Activated B cell treated with CpG ODN at 0.5 μM for 24 hours (primary cell): ENCODE measurements at regions not wholly inside any gene's neighbourhood (a gene's known extent, or its start where the extent isn't known, plus 50 kb on each side); places are given as distances from the start of the nearest gene placed in this dataset.

ENCODE experiments used
- ATAC-seq: fragments of 200-7000 bp; cut with Tn5 transposase; one replicate; pipeline ENCODE4 v1.10.0; 2021; ENCODE audit warnings: low read depth, mild to moderate bottlenecking, moderate library complexity
- CTCF ChIA-PET: fragments of 350-600 bp; sonication (Branson Sonifier 250); formaldehyde crosslinking; loops from one replicate; lab custom pipeline; 2021; ENCODE audit warnings: antibody characterized with exemption; lab: Charles Lee
- POLR2A ChIA-PET: fragments of 350-600 bp; sonication (Branson Sonifier 250); formaldehyde crosslinking; loops from one replicate; lab custom pipeline; 2021; ENCODE audit warnings: antibody characterized with exemption; lab: Charles Lee
- DNase-seq: peaks from one replicate; pipeline ENCODE4 v3.0.0; 2022
- H3K27ac Mint-ChIP-seq: one replicate; pipeline ENCODE4 v1.8.0; 2020; ENCODE audit warnings: mixed read lengths
- H3K27me3 Mint-ChIP-seq: one replicate; pipeline ENCODE4 v1.8.0; 2021; ENCODE audit warnings: mixed read lengths
- H3K36me3 Mint-ChIP-seq: one replicate; pipeline ENCODE4 v1.8.0; 2021; ENCODE audit warnings: low read depth, mixed read lengths
- H3K4me1 Mint-ChIP-seq: one replicate; pipeline ENCODE4 v1.8.0; 2021; ENCODE audit warnings: mixed read lengths
- H3K4me3 Mint-ChIP-seq: one replicate; pipeline ENCODE4 v1.8.0; 2020; ENCODE audit warnings: mild to moderate bottlenecking, mixed read lengths
- H3K9me3 Mint-ChIP-seq: one replicate; pipeline ENCODE4 v1.8.0; 2020; ENCODE audit warnings: mixed read lengths
- CTCF ChIP-seq: fragments of 200-600 bp; IDR thresholded peaks from one replicate; pipeline ENCODE4 v1.8.0; 2022; ENCODE audit warnings: antibody characterized with exemption, mild to moderate bottlenecking
- intact Hi-C: fragments of 100-400 bp; cut with micrococcal nuclease; formaldehyde crosslinking; loops from one replicate; pipeline ENCODE4 v1.15.1; 2024

DNA sequence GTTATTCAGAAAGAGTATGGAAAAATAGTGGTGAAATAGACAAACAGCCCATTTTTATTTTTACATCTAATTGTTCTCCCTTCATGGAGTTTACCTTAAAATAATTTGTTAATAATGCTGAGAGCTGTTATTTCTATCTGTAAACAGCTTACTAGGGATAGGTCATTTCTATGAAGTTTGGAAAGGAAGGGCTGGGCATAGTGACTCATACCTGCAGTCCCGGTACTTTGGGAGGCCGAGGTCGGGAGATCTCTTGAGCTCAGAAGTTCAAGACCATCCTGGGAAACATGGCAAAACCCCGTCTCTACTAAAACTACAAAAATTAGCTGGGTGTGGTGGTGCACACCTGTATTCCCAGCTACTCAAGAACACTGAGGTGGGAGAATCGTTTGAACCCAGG is 624.3 kb upstream of the LMCD1 start:
- DNase-seq (no peak), ATAC-seq (no peak)
- no peaks in the 10 kb centered on the region for H3K36me3 Mint-ChIP-seq
- no peaks in the 10 kb centered on the region for H3K27me3 Mint-ChIP-seq
- ChIA-PET POLR2A (no interaction called here), CTCF (no interaction called here)
- no peak for TF ChIP-seq CTCF
- intact Hi-C loops: no loop called here
- no peak overlapping the region for H3K27ac Mint-ChIP-seq
- no peaks in the 10 kb centered on the region for H3K9me3 Mint-ChIP-seq
- H3K4me3 Mint-ChIP-seq: no peak overlapping the region
- H3K4me1 Mint-ChIP-seq: no peaks in the 10 kb centered on the region

DNA sequence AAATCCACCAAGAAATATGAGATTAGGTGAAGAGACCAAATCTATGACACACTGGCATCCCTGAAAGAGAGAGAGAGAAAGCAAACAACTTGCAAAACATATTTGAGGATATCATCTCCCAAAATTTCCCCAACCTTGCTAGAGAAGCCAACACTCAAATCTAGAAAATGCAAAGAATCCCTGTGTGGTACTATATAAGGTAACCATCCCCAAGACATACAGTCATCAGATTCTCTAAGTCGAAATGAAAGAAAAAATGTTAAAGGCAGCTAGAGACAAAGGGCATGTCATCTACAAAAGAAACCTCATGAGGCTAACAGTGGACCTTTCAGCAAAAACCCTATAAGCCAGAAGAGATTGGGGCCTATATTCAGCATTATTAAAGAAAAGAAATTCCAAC is 622.1 kb upstream of the LMCD1 start:
- H3K27ac Mint-ChIP-seq: no peak overlapping the region
- H3K4me1 Mint-ChIP-seq: no peaks in the 10 kb centered on the region
- ATAC-seq: no peak
- no peaks in the 10 kb centered on the region for H3K27me3 Mint-ChIP-seq
- ChIA-PET CTCF (no interaction called here), POLR2A (no interaction called here)
- TF ChIP-seq CTCF: no peak
- DNase-seq: no peak
- no peaks in the 10 kb centered on the region for H3K9me3 Mint-ChIP-seq
- no peaks in the 10 kb centered on the region for H3K36me3 Mint-ChIP-seq
- intact Hi-C loops: no loop called here
- H3K4me3 Mint-ChIP-seq: no peak overlapping the region

DNA sequence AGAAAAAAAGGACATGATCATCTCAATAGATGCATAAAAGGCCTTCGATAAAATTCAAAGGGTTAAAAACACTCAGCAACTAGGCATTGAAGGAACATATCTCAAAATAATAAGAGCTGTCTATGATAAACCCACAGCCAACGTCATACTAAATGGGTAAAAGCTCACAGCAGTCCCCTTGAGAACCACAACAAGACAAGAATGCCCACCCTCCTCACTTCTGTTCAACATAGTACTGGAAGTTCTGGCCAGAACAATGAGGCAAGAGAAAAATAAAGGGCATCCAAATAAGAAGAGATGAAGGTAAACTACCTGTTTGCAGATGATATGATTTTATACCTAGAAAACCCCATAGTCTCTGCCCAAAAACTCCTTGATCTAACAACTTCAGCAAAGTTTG is 619.7 kb upstream of the LMCD1 start:
- peaks cover 9% of the 10 kb centered on the region for H3K9me3 Mint-ChIP-seq
- ATAC-seq (no peak), DNase-seq (no peak)
- no peak overlapping the region for H3K27ac Mint-ChIP-seq
- H3K27me3 Mint-ChIP-seq: no peaks in the 10 kb centered on the region
- H3K36me3 Mint-ChIP-seq: no peaks in the 10 kb centered on the region
- H3K4me1 Mint-ChIP-seq: no peaks in the 10 kb centered on the region
- ChIA-PET CTCF (no interaction called here), POLR2A (no interaction called here)
- TF ChIP-seq CTCF: no peak
- intact Hi-C loops: no loop called here
- no peak overlapping the region for H3K4me3 Mint-ChIP-seq

DNA sequence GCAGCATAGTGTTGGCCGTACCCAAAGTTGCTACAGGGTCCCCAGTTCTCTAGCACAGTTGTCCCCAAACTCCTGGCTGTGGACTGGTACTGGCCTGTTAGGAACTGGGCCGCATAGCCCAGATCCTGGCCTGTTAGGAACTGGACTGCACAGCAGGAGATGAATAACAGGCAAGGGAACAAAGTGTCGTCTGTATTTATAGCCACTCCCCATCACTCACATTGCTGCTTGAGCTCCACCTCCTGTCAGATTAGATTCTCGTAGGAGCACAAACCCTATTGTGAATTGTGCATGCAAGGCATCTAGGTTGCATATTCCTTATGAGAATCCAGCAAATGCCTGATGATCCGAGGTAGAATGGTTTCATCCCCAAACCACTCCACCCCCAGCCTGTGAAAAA is 604.0 kb upstream of the LMCD1 start:
- DNase-seq (no peak), ATAC-seq (no peak)
- Mint-ChIP-seq H3K27me3 (no peaks in the 10 kb centered on the region), H3K9me3 (peaks cover 4% of the 10 kb centered on the region), H3K4me3 (no peak overlapping the region), H3K27ac (no peak overlapping the region), H3K36me3 (no peaks in the 10 kb centered on the region), H3K4me1 (no peaks in the 10 kb centered on the region)
- TF ChIP-seq CTCF: no peak
- intact Hi-C loops: no loop called here
- ChIA-PET POLR2A (no interaction called here), CTCF (no interaction called here)

DNA sequence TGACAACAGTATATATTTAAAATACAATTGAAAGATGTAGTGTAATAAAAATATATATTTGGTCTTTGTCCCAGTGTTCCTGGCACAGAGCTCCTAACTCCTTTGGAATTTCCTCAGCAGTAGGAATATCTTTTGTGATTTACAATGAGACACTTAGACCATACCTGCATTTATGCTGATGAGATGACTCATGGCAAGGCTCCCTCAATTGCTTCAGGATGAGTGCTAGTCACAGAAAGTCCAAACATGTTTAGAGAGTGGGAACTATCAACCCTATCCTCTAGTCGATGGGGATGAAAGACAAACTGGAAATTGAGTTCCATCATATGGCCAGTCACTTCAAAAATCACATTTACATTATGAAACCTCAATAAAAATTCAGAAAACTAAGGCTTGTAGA is 588.3 kb upstream of the LMCD1 start:
- DNase-seq: no peak
- no peak overlapping the region for H3K27ac Mint-ChIP-seq
- no peak for TF ChIP-seq CTCF
- CTCF ChIA-PET: no interaction called here
- peaks cover 4% of the 10 kb centered on the region for H3K9me3 Mint-ChIP-seq
- ATAC-seq: no peak
- no peak overlapping the region for H3K4me3 Mint-ChIP-seq
- POLR2A ChIA-PET: no interaction called here
- intact Hi-C loops: no loop called here
- H3K4me1 Mint-ChIP-seq: no peaks in the 10 kb centered on the region
- H3K36me3 Mint-ChIP-seq: no peaks in the 10 kb centered on the region
- H3K27me3 Mint-ChIP-seq: no peaks in the 10 kb centered on the region
